B cell (primary cell): ENCODE measurements at regions not wholly inside any gene's neighbourhood (a gene's known extent, or its start where the extent isn't known, plus 50 kb on each side); places are given as distances from the start of the nearest gene placed in this dataset.

ENCODE experiments used
- ATAC-seq: fragments of 200-7000 bp; cut with Tn5 transposase; one replicate; pipeline ENCODE4 v1.10.0; 2021; ENCODE audit warnings: low read depth, mild to moderate bottlenecking, moderate number of reproducible peaks, moderate library complexity
- CTCF ChIA-PET: fragments of 350-600 bp; sonication (Branson Sonifier 250); formaldehyde crosslinking; loops from one replicate; lab custom pipeline; 2021; ENCODE audit warnings: antibody characterized with exemption, inconsistent platforms; lab: Charles Lee
- POLR2A ChIA-PET: fragments of 350-600 bp; sonication (Branson Sonifier 250); formaldehyde crosslinking; loops from one replicate; lab custom pipeline; 2021; ENCODE audit warnings: antibody characterized with exemption; lab: Charles Lee
- DNase-seq: peaks from one replicate; pipeline ENCODE4 v3.0.0; 2013
- H2AFZ ChIP-seq: 2 replicates; pipeline ENCODE4 v1.6.1; 2012; ENCODE audit warnings: mild to moderate bottlenecking, low read depth, low read length; ENCODE audit not compliant: insufficient read depth, poor library complexity, severe bottlenecking
- H3K27ac ChIP-seq, 2 donors: 1 replicate in 1 of 2; 2 replicates in 1 of 2; pipeline ENCODE4 v1.5.1; 2012 to 2013; ENCODE audit warnings: low read length in 2 of 2, mild to moderate bottlenecking in 2 of 2, moderate library complexity in 1 of 2
- H3K27me3 ChIP-seq, 4 experiments: fragments of 200-600 bp in 1 of 4; sonication (generic) in 1 of 4; replicated peaks in 1 of 4; 1 replicate in 2 of 4; 2 replicates in 2 of 4; pipeline versions ENCODE4 v1.6.1 to v1.7.0; 2013 to 2016; ENCODE audit warnings: low read length in 3 of 4, mild to moderate bottlenecking in 2 of 4, mixed read lengths in 1 of 4, moderate library complexity in 1 of 4; ENCODE audit not compliant: insufficient read depth in 4 of 4, control insufficient read depth in 3 of 4; ENCODE audit errors: control extremely low read depth in 1 of 4
- H3K36me3 ChIP-seq, 2 experiments: replicated peaks in 1 of 2; 1 replicate in 1 of 2; 2 replicates in 1 of 2; pipeline versions ENCODE4 v1.6.1 to v1.7.1; 2013; ENCODE audit warnings: low read length in 1 of 2; ENCODE audit not compliant: insufficient read depth in 2 of 2, control insufficient read depth in 1 of 2; ENCODE audit errors: control extremely low read depth in 1 of 2, extremely low read depth in 1 of 2
- H3K4me1 ChIP-seq, 2 donors: fragments of 200-600 bp in 1 of 2; sonication (generic) in 1 of 2; 1 replicate in 1 of 2; 2 replicates in 1 of 2; pipeline versions ENCODE4 v1.5.1 to v1.6.1; 2013 to 2017; ENCODE audit warnings: low read length in 2 of 2; ENCODE audit not compliant: control insufficient read depth in 2 of 2, insufficient read depth in 2 of 2
- H3K4me2 ChIP-seq: replicated peaks from 2 replicates; pipeline ENCODE3; 2012; ENCODE audit warnings: mild to moderate bottlenecking, low read depth, low read length; ENCODE audit not compliant: poor library complexity, severe bottlenecking
- H3K4me3 ChIP-seq, 5 experiments: fragments of 200-600 bp in 1 of 5; sonication (generic) in 1 of 5; 1 replicate in 3 of 5; 2 replicates in 2 of 5; pipeline versions ENCODE4 v1.5.1 to v1.7.0; 2011 to 2016; ENCODE audit warnings: low read length in 4 of 5, mild to moderate bottlenecking in 4 of 5, low read depth in 2 of 5, control low read depth in 1 of 5, moderate library complexity in 1 of 5; ENCODE audit not compliant: insufficient read depth in 1 of 5; ENCODE audit errors: control extremely low read depth in 1 of 5, extremely low read depth in 1 of 5
- H3K79me2 ChIP-seq: fragments of 200-600 bp; sonication (generic); one replicate; pipeline ENCODE4 v1.6.0; 2016; ENCODE audit warnings: low read length; ENCODE audit not compliant: control insufficient read depth, insufficient read depth
- H3K9ac ChIP-seq: fragments of 200-600 bp; sonication (generic); 2 replicates; pipeline ENCODE4 v1.6.1; 2017; ENCODE audit warnings: mild to moderate bottlenecking, low read length, moderate library complexity
- H3K9me3 ChIP-seq, 3 donors: one replicate each; pipeline versions ENCODE4 v1.6.1 to v1.7.1; 2013; ENCODE audit warnings: low read length in 2 of 3; ENCODE audit not compliant: control insufficient read depth in 2 of 3, insufficient read depth in 1 of 3; ENCODE audit errors: control extremely low read depth in 1 of 3
- H4K20me1 ChIP-seq: 2 replicates; pipeline ENCODE4 v1.6.0; 2012; ENCODE audit warnings: mild to moderate bottlenecking, low read length; ENCODE audit not compliant: insufficient read depth, control insufficient read depth, poor library complexity, severe bottlenecking
- H3K27ac Mint-ChIP-seq: one replicate; pipeline ENCODE4 v1.8.0; 2021; ENCODE audit warnings: mixed read lengths
- H3K27me3 Mint-ChIP-seq: one replicate; pipeline ENCODE4 v1.8.0; 2021; ENCODE audit warnings: mixed read lengths
- H3K4me1 Mint-ChIP-seq: one replicate; pipeline ENCODE4 v1.8.0; 2021; ENCODE audit warnings: mixed read lengths
- H3K4me3 Mint-ChIP-seq: one replicate; pipeline ENCODE4 v1.8.0; 2021; ENCODE audit warnings: mixed read lengths
- H3K9me3 Mint-ChIP-seq: one replicate; pipeline ENCODE4 v1.8.0; 2022; ENCODE audit warnings: mixed read lengths; ENCODE audit not compliant: insufficient read depth
- CTCF ChIP-seq: fragments of 200-600 bp; IDR thresholded peaks from one replicate; pipeline ENCODE4 v1.8.0; 2022; ENCODE audit warnings: antibody characterized with exemption, mild to moderate bottlenecking
- EZH2 ChIP-seq: IDR thresholded peaks from 2 replicates; pipeline ENCODE4 v1.6.1; 2012; ENCODE audit warnings: borderline replicate concordance, low read depth, mild to moderate bottlenecking, moderate library complexity, low read length; ENCODE audit not compliant: insufficient read depth, poor library complexity, severe bottlenecking
- WGBS: methylation state at CpG from one replicate; pipeline ENCODE4 v1.1.5; 2013; ENCODE audit warnings: missing lambda C conversion rate; ENCODE audit not compliant: insufficient coverage; 5-methylcytosine and 5-hydroxymethylcytosine counted together
- intact Hi-C: fragments of 100-400 bp; cut with micrococcal nuclease; formaldehyde crosslinking; loops from one replicate; pipeline ENCODE4 v1.10.0; 2022

- Histone ChIP-seq H3K36me3 (no peaks in the 10 kb centered on the region), H3K4me2 (no peak overlapping the region), H3K9me3 (no peaks in the 10 kb centered on the region), H4K20me1 (no peaks in the 10 kb centered on the region), H3K4me3 (no peak overlapping the region), H3K79me2 (no peaks in the 10 kb centered on the region), H3K4me1 (no peaks in the 10 kb centered on the region), H2AFZ (no peak overlapping the region), H3K27me3 (no peaks in the 10 kb centered on the region), H3K27ac (no peak overlapping the region), H3K9ac (no peak overlapping the region)
- intact Hi-C loops: no loop called here
- TF ChIP-seq EZH2 (no peak), CTCF (no peak)
- Mint-ChIP-seq H3K4me1 (no peaks in the 10 kb centered on the region), H3K27ac (no peak overlapping the region), H3K27me3 (no peaks in the 10 kb centered on the region), H3K9me3 (no peaks in the 10 kb centered on the region), H3K4me3 (no peak overlapping the region)
- ChIA-PET CTCF (no interaction called here), POLR2A (no interaction called here)
- ATAC-seq (no peak), DNase-seq (no peak)
These were observed 379.9 kb upstream of the RASGRP1 start for GRCh38 chr15:38944536-38944935.

- ChIA-PET CTCF (no interaction called here), POLR2A (no interaction called here)
- no peaks in the 10 kb centered on the region for H3K4me1 ChIP-seq
- no peak overlapping the region for H3K4me3 Mint-ChIP-seq
- no peak overlapping the region for H3K27ac ChIP-seq
- H3K27me3 Mint-ChIP-seq: no peaks in the 10 kb centered on the region
- 78% methylated on average over 4 of the region's 5 CpGs for WGBS
- no peaks in the 10 kb centered on the region for H3K27me3 ChIP-seq
- ATAC-seq (no peak), DNase-seq (no peak)
- H3K79me2 ChIP-seq: no peaks in the 10 kb centered on the region
- no peak overlapping the region for H3K4me2 ChIP-seq
- H3K9ac ChIP-seq: no peak overlapping the region
- no peaks in the 10 kb centered on the region for H3K36me3 ChIP-seq
- no peak overlapping the region for H2AFZ ChIP-seq
- no peaks in the 10 kb centered on the region for H4K20me1 ChIP-seq
- no peak overlapping the region for H3K4me3 ChIP-seq
- no peaks in the 10 kb centered on the region for H3K9me3 ChIP-seq
- intact Hi-C loops: no loop called here
- no peak overlapping the region for H3K27ac Mint-ChIP-seq
- no peaks in the 10 kb centered on the region for H3K9me3 Mint-ChIP-seq
- no peaks in the 10 kb centered on the region for H3K4me1 Mint-ChIP-seq
- no peak for TF ChIP-seq EZH2
These were observed 381.1 kb upstream of the RASGRP1 start for GRCh38 chr15:38945551-38946298.
